KMS-11 (cell line): ENCODE measurements at regions not wholly inside any gene's neighbourhood (a gene's known extent, or its start where the extent isn't known, plus 50 kb on each side); places are given as distances from the start of the nearest gene placed in this dataset.

Experiments used
- H2AFZ ChIP-seq: fragments of 200-600 bp; sonication (generic); 2 replicates; pipeline ENCODE4 v1.6.1; 2016; ENCODE audit warnings: antibody characterized with exemption, mixed run types, low read depth
- H3K27ac ChIP-seq: fragments of 200-600 bp; sonication (generic); 2 replicates; pipeline ENCODE4 v1.6.1; 2016; ENCODE audit warnings: mild to moderate bottlenecking, mixed run types
- H3K27me3 ChIP-seq: fragments of 200-600 bp; sonication (generic); 2 replicates; pipeline ENCODE4 v1.6.1; 2017; ENCODE audit warnings: mild to moderate bottlenecking, low read depth, mixed run types, moderate library complexity; ENCODE audit not compliant: insufficient read depth
- H3K36me3 ChIP-seq: fragments of 200-600 bp; sonication (generic); 2 replicates; pipeline ENCODE4 v1.6.1; 2017; ENCODE audit warnings: mild to moderate bottlenecking, mixed run types; ENCODE audit not compliant: insufficient read depth
- H3K4me1 ChIP-seq: fragments of 200-600 bp; sonication (generic); 2 replicates; pipeline ENCODE4 v1.6.1; 2016; ENCODE audit warnings: mild to moderate bottlenecking, low read depth, mixed run types; ENCODE audit not compliant: poor library complexity, severe bottlenecking
- H3K4me2 ChIP-seq: fragments of 200-600 bp; sonication (generic); 2 replicates; pipeline ENCODE4 v1.7.0; 2016; ENCODE audit warnings: mild to moderate bottlenecking, mixed run types
- H3K4me3 ChIP-seq: fragments of 200-600 bp; sonication (generic); IDR thresholded peaks from 2 replicates; pipeline ENCODE4 v1.6.1; 2017; ENCODE audit warnings: low read depth, low read length, mixed read lengths; ENCODE audit not compliant: insufficient read depth
- H3K79me2 ChIP-seq: fragments of 200-600 bp; sonication (generic); 2 replicates; pipeline ENCODE4 v1.6.1; 2016; ENCODE audit warnings: low read depth, mixed run types; ENCODE audit not compliant: insufficient read depth
- H3K9ac ChIP-seq: fragments of 200-600 bp; sonication (generic); 2 replicates; pipeline ENCODE4 v1.6.1; 2016; ENCODE audit warnings: mild to moderate bottlenecking, mixed run types
- H4K20me1 ChIP-seq: fragments of 200-600 bp; sonication (generic); 2 replicates; pipeline ENCODE4 v1.6.1; 2016; ENCODE audit warnings: mild to moderate bottlenecking, mixed run types; ENCODE audit not compliant: insufficient read depth
- CTCF ChIP-seq: fragments of 200-600 bp; sonication (generic); conservative IDR thresholded peaks from 2 replicates; pipeline ENCODE4 v1.6.1; 2017; ENCODE audit warnings: low read depth, mild to moderate bottlenecking, antibody characterized with exemption, low read length, moderate library complexity, mixed read lengths

GRCh38 chr1:234836045-234836681 is 226.2 kb upstream of the IRF2BP2 start:
- no peaks in the 10 kb centered on the region for H3K27me3 ChIP-seq
- H3K9ac ChIP-seq = no peak overlapping the region
- H2AFZ ChIP-seq = no peak overlapping the region
- no peak for TF ChIP-seq CTCF
- H3K27ac ChIP-seq = no peak overlapping the region
- H3K4me3 ChIP-seq = no peak overlapping the region
- H3K4me2 ChIP-seq = no peak overlapping the region
- H4K20me1 ChIP-seq = no peaks in the 10 kb centered on the region
- H3K79me2 ChIP-seq = no peaks in the 10 kb centered on the region
- H3K4me1 ChIP-seq = no peaks in the 10 kb centered on the region
- H3K36me3 ChIP-seq = no peaks in the 10 kb centered on the region

DNA sequence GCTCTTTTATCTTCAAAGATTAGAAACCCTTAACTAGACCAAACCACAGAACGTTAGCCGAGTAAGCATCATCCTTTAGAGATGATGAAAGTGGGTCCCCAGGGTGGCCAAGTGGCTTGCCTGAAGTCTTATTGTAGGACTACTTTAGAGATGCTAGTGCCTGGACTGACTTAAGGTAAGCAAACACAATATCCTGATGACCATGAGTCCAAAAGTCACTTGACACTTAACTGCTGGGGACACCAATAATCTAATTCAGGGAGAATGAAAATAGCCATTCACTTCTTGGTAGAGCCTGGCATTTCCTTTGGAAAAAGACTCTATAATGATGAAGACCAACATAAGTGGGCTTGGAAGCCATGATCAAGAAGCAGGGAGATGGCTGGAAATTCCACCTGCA is 225.3 kb upstream of the IRF2BP2 start:
- Histone ChIP-seq H2AFZ (no peak overlapping the region), H3K79me2 (no peaks in the 10 kb centered on the region), H3K27me3 (no peaks in the 10 kb centered on the region), H3K4me1 (no peaks in the 10 kb centered on the region), H3K27ac (no peak overlapping the region), H4K20me1 (no peaks in the 10 kb centered on the region), H3K4me3 (no peak overlapping the region), H3K36me3 (no peaks in the 10 kb centered on the region), H3K4me2 (no peak overlapping the region), H3K9ac (no peak overlapping the region)
- no peak for TF ChIP-seq CTCF

GRCh38 chr1:234833646-234834045 is 223.7 kb upstream of the IRF2BP2 start:
- H2AFZ ChIP-seq = no peak overlapping the region
- H4K20me1 ChIP-seq = no peaks in the 10 kb centered on the region
- H3K27me3 ChIP-seq = no peaks in the 10 kb centered on the region
- no peak for TF ChIP-seq CTCF
- H3K4me1 ChIP-seq = no peaks in the 10 kb centered on the region
- H3K36me3 ChIP-seq = no peaks in the 10 kb centered on the region
- no peak overlapping the region for H3K9ac ChIP-seq
- H3K27ac ChIP-seq = no peak overlapping the region
- H3K4me3 ChIP-seq = no peak overlapping the region
- no peaks in the 10 kb centered on the region for H3K79me2 ChIP-seq
- no peak overlapping the region for H3K4me2 ChIP-seq

DNA sequence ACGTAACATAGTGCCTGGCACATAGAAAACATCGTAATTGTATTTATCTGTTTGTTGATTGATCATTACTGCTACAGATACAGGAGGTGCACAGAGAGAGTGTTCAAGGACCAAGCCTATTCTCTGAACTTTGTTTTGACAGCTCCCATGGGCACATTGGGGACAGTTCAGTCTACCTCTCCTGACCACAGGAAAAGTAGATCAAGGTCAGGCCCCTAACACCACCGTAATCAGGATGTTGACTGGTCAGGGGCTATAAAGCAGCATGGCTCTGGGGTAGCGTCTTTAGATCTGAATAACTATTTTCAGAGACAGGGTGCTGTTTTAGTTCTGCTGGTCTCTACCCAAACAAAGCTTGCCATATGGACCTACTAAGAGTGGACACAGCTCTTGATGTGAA is 223.1 kb upstream of the IRF2BP2 start:
- Histone ChIP-seq H2AFZ (no peak overlapping the region), H3K27ac (no peak overlapping the region), H3K36me3 (no peaks in the 10 kb centered on the region), H3K4me3 (no peak overlapping the region), H3K4me1 (no peaks in the 10 kb centered on the region), H3K4me2 (no peak overlapping the region), H3K79me2 (no peaks in the 10 kb centered on the region), H3K27me3 (no peaks in the 10 kb centered on the region), H4K20me1 (no peaks in the 10 kb centered on the region), H3K9ac (no peak overlapping the region)
- TF ChIP-seq CTCF = no peak
